SU-DHL-6 (cell line): ENCODE measurements at regions not wholly inside any gene's neighbourhood (a gene's known extent, or its start where the extent isn't known, plus 50 kb on each side); places are given as distances from the start of the nearest gene placed in this dataset.

ENCODE experiments used
- H2AFZ ChIP-seq: fragments of 200-600 bp; sonication (generic); 2 replicates; pipeline ENCODE4 v1.6.1; 2014; ENCODE audit warnings: low read depth, mild to moderate bottlenecking, moderate library complexity, mixed read lengths, antibody characterized with exemption, low read length; ENCODE audit not compliant: severe bottlenecking
- H3F3A ChIP-seq: fragments of 200-600 bp; shearing (Covaris generic); 2 replicates; pipeline ENCODE4 v1.6.0; 2016; ENCODE audit warnings: antibody characterized with exemption, mild to moderate bottlenecking; ENCODE audit not compliant: insufficient read depth
- H3K27ac ChIP-seq: fragments of 200-600 bp; sonication (generic); 2 replicates; pipeline ENCODE4 v1.5.1; 2016; ENCODE audit warnings: low read depth, mild to moderate bottlenecking, low read length, moderate library complexity, mixed read lengths
- H3K27me3 ChIP-seq: fragments of 200-600 bp; sonication (generic), shearing (Covaris generic); 2 replicates; pipeline ENCODE4 v1.6.0; 2014; ENCODE audit warnings: mild to moderate bottlenecking, low read length
- H3K36me3 ChIP-seq: fragments of 200-600 bp; sonication (generic); 2 replicates; pipeline ENCODE4 v1.6.1; 2014; ENCODE audit warnings: mild to moderate bottlenecking, low read length, mixed read lengths
- H3K4me2 ChIP-seq: fragments of 300-600, 200-600 bp; shearing (Covaris generic), sonication (generic); 2 replicates; pipeline ENCODE4 v1.6.0; 2014; ENCODE audit warnings: low read length, low read depth, mild to moderate bottlenecking; ENCODE audit not compliant: poor library complexity, severe bottlenecking
- H3K4me3 ChIP-seq: fragments of 200-600 bp; sonication (generic); 2 replicates; pipeline ENCODE4 v1.5.1; 2014; ENCODE audit warnings: antibody characterized with exemption, low read length, mild to moderate bottlenecking, mixed read lengths; ENCODE audit not compliant: insufficient read depth, poor library complexity, severe bottlenecking
- H3K79me2 ChIP-seq: fragments of 200-600 bp; sonication (generic); 2 replicates; pipeline ENCODE4 v1.6.1; 2014; ENCODE audit warnings: mild to moderate bottlenecking, low read length, moderate library complexity; ENCODE audit not compliant: insufficient read depth
- H3K9ac ChIP-seq: fragments of 200-600 bp; sonication (generic); 2 replicates; pipeline ENCODE4 v1.7.0; 2014; ENCODE audit warnings: mild to moderate bottlenecking, low read length
- H3K9me2 ChIP-seq: fragments of 200-600 bp; sonication (generic); replicated peaks from 2 replicates; pipeline ENCODE4 v1.6.1; 2014; ENCODE audit warnings: low read length; ENCODE audit not compliant: insufficient read depth
- H3K9me3 ChIP-seq: fragments of 200-600 bp; sonication (generic); 2 replicates; pipeline ENCODE4 v1.6.1; 2014; ENCODE audit warnings: low read length, mixed read lengths; ENCODE audit not compliant: insufficient read depth
- H4K20me1 ChIP-seq: fragments of 200-600 bp; sonication (generic); 2 replicates; pipeline ENCODE4 v1.6.1; 2014; ENCODE audit warnings: low read depth, mild to moderate bottlenecking, antibody characterized with exemption, low read length, moderate library complexity, mixed read lengths
- EZH2phosphoT487 ChIP-seq: fragments of 200-600 bp; sonication (generic), shearing (Covaris generic); conservative IDR thresholded peaks from 2 replicates; pipeline ENCODE4 v1.6.1; 2018; ENCODE audit warnings: mild to moderate bottlenecking, antibody characterized with exemption, low read length, moderate library complexity, mixed read lengths
- TF ChIP-seq, protein P1 (sequence below): fragments of 200-600 bp; sonication (generic); IDR thresholded peaks from one replicate; pipeline ENCODE4 v1.5.1; 2017; ENCODE audit warnings: antibody characterized with exemption, mild to moderate bottlenecking, low read length, moderate library complexity; ENCODE audit not compliant: insufficient read depth, poor library complexity, severe bottlenecking

DNA sequence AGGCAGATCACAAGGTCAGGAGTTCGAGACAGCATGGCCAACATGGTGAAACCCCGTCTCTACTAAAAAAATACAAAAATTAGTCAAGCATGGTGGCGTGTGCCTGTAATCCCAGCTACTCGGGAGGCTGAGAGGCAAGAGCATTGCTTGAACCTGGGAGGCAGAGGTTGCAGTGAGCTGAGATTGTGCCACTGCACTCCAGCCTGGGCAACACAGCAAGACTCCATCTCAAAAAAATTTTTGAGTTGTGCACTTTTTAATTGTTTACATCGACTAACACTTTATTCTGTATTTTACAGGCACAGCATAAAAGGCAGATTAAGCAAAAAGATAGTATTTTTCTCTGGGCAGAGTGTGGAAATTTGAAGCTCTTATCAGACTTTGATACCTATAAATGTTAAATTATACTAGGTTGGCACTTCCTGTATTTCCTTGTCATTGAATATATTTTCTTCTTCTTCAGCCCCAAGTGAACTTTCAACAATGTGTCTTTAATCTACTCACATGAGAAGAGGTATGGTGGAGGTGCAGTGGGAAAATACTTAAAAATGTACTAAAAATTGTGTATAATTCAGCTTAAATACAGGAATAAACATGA, 180.6 kb upstream of the ELL2 start:
- Histone ChIP-seq H4K20me1 (no peaks in the 10 kb centered on the region), H3K27me3 (no peaks in the 10 kb centered on the region), H3K27ac (no peak overlapping the region), H2AFZ (no peak overlapping the region), H3F3A (no peaks in the 10 kb centered on the region), H3K36me3 (no peaks in the 10 kb centered on the region), H3K9me2 (no peaks in the 10 kb centered on the region), H3K4me3 (no peak overlapping the region), H3K9ac (no peak overlapping the region), H3K79me2 (no peaks in the 10 kb centered on the region), H3K9me3 (no peaks in the 10 kb centered on the region), H3K4me2 (no peak overlapping the region)
- TF ChIP-seq, protein P1, sequence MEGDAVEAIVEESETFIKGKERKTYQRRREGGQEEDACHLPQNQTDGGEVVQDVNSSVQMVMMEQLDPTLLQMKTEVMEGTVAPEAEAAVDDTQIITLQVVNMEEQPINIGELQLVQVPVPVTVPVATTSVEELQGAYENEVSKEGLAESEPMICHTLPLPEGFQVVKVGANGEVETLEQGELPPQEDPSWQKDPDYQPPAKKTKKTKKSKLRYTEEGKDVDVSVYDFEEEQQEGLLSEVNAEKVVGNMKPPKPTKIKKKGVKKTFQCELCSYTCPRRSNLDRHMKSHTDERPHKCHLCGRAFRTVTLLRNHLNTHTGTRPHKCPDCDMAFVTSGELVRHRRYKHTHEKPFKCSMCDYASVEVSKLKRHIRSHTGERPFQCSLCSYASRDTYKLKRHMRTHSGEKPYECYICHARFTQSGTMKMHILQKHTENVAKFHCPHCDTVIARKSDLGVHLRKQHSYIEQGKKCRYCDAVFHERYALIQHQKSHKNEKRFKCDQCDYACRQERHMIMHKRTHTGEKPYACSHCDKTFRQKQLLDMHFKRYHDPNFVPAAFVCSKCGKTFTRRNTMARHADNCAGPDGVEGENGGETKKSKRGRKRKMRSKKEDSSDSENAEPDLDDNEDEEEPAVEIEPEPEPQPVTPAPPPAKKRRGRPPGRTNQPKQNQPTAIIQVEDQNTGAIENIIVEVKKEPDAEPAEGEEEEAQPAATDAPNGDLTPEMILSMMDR: no peak
- no peak for TF ChIP-seq EZH2phosphoT487

DNA sequence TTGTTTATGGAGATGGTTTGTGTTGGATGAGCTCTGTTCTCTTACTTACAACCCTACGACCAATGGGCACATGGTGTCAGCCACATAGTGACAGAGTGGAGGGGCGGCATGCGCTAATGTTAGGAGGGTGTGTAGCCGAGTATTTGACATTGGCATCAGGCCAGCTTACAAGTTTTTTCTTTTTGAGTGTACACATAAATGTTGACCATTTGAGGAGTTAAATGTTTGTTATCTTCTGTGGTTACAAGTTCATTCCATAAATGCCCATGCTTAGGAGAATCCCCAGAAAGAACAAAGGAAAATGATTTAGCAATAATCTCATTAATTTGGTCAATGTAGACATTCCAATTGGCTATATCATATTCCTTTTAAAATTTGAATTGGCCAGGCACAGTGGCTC, 180.1 kb upstream of the ELL2 start:
- no peak for TF ChIP-seq EZH2phosphoT487
- TF ChIP-seq, protein P1: no peak

DNA sequence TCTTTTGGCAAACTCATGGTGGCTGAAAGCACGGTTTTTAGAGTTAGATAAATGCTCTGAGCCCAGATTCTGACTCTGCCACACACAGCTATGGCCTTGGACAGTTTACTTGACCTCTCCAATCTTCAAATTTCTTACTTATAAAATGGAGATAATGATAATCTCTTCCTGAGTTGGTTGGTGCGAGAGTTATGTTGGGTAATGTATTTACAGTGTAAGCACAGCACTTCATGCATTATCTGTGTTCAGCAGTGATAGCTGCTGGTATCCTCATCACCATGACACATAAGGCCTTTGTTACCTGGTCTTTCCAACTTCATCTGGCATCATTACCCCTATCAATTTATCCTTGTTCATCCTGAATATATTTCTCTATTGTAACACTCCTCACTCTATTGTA, 178.8 kb upstream of the ELL2 start:
- no peak overlapping the region for H2AFZ ChIP-seq
- no peak overlapping the region for H3K4me3 ChIP-seq
- no peak for TF ChIP-seq EZH2phosphoT487
- TF ChIP-seq, protein P1: no peak

More for the DNA sequence above, 180.1 kb upstream of the ELL2 start:
- no peak overlapping the region for H3K4me2 ChIP-seq
- H3K79me2 ChIP-seq: no peaks in the 10 kb centered on the region
- no peaks in the 10 kb centered on the region for H3K36me3 ChIP-seq
- no peaks in the 10 kb centered on the region for H3K27me3 ChIP-seq
- H3K4me3 ChIP-seq: no peak overlapping the region
- H3F3A ChIP-seq: no peaks in the 10 kb centered on the region
- H3K9me2 ChIP-seq: no peaks in the 10 kb centered on the region
- no peak overlapping the region for H3K27ac ChIP-seq
- no peaks in the 10 kb centered on the region for H3K9me3 ChIP-seq
- no peaks in the 10 kb centered on the region for H4K20me1 ChIP-seq
- H3K9ac ChIP-seq: no peak overlapping the region
- no peak overlapping the region for H2AFZ ChIP-seq

More for the DNA sequence above, 178.8 kb upstream of the ELL2 start:
- no peaks in the 10 kb centered on the region for H3K36me3 ChIP-seq
- no peak overlapping the region for H3K27ac ChIP-seq
- H3K9ac ChIP-seq: no peak overlapping the region
- no peak overlapping the region for H3K4me2 ChIP-seq
- H3K9me3 ChIP-seq: no peaks in the 10 kb centered on the region
- H3K79me2 ChIP-seq: no peaks in the 10 kb centered on the region
- H3K9me2 ChIP-seq: no peaks in the 10 kb centered on the region
- H4K20me1 ChIP-seq: no peaks in the 10 kb centered on the region
- no peaks in the 10 kb centered on the region for H3F3A ChIP-seq
- no peaks in the 10 kb centered on the region for H3K27me3 ChIP-seq
